ENCODE measurements at regions not wholly inside any gene's neighbourhood (a gene's known extent, or its start where the extent isn't known, plus 50 kb on each side); places are given as distances from the start of the nearest gene placed in this dataset.

- no peak for ATAC-seq
- no peak for DNase-seq
Observed at GRCh38 chr2:2472881-2473280, 141.8 kb upstream of the MYT1L start.

GRCh38 chr2:2472044-2472443 is 141.0 kb upstream of the MYT1L start:
- H3K27ac ChIP-seq: no peak overlapping the region

More at GRCh38 chr2:2472881-2473280, 141.8 kb upstream of the MYT1L start:
- Histone ChIP-seq H3K27ac (no peak overlapping the region), H3K4me3 (no peak overlapping the region), H3K36me3 (no peaks in the 10 kb centered on the region), H3K27me3 (no peaks in the 10 kb centered on the region), H3K9me3 (no peaks in the 10 kb centered on the region), H3K4me1 (no peaks in the 10 kb centered on the region)
- in situ Hi-C loops (cut with MboI; ENCODE audit: low sequenced_read_pairs in 4 of 4) (no loop called here), intact Hi-C loops (cut with DNase I; ENCODE audit: low total_unique reads) (no loop called here)
- TF ChIP-seq POLR2A (IDR thresholded peaks at IDR 0.05) (no peak), CTCF (IDR thresholded peaks at IDR 0.05 in 4 of 5, conservative IDR thresholded peaks at IDR 0.05 in 1 of 5) (no peak)

GRCh38 chr2:2466534-2466933 is 135.5 kb upstream of the MYT1L start:
- H3K36me3 ChIP-seq: no peaks in the 10 kb centered on the region
- ATAC-seq: no peak
- H3K4me3 ChIP-seq: no peak overlapping the region
- in situ Hi-C loops (cut with MboI; ENCODE audit: low sequenced_read_pairs in 4 of 4): no loop called here
- no peaks in the 10 kb centered on the region for H3K9me3 ChIP-seq
- DNase-seq: no peak
- TF ChIP-seq CTCF (IDR thresholded peaks at IDR 0.05 in 4 of 5, conservative IDR thresholded peaks at IDR 0.05 in 1 of 5) (no peak), POLR2A (IDR thresholded peaks at IDR 0.05) (no peak)
- intact Hi-C loops (cut with DNase I; ENCODE audit: low total_unique reads): no loop called here
- no peak overlapping the region for H3K27ac ChIP-seq
- H3K4me1 ChIP-seq: no peaks in the 10 kb centered on the region
- no peaks in the 10 kb centered on the region for H3K27me3 ChIP-seq

More at GRCh38 chr2:2472044-2472443, 141.0 kb upstream of the MYT1L start:
- DNase-seq (no peak), ATAC-seq (no peak)
- Histone ChIP-seq H3K36me3 (no peaks in the 10 kb centered on the region), H3K27me3 (no peaks in the 10 kb centered on the region), H3K9me3 (no peaks in the 10 kb centered on the region), H3K4me3 (no peak overlapping the region), H3K4me1 (no peaks in the 10 kb centered on the region)
- intact Hi-C loops (cut with DNase I; ENCODE audit: low total_unique reads) (no loop called here), in situ Hi-C loops (cut with MboI; ENCODE audit: low sequenced_read_pairs in 4 of 4) (no loop called here)
- TF ChIP-seq CTCF (IDR thresholded peaks at IDR 0.05 in 4 of 5, conservative IDR thresholded peaks at IDR 0.05 in 1 of 5) (no peak), POLR2A (IDR thresholded peaks at IDR 0.05) (no peak)

- Histone ChIP-seq H3K27me3 (no peaks in the 10 kb centered on the region), H3K36me3 (no peaks in the 10 kb centered on the region), H3K4me1 (no peaks in the 10 kb centered on the region), H3K27ac (no peak overlapping the region), H3K9me3 (no peaks in the 10 kb centered on the region), H3K4me3 (no peak overlapping the region)
- in situ Hi-C loops (cut with MboI; ENCODE audit: low sequenced_read_pairs in 4 of 4): no loop called here
- ATAC-seq (no peak), DNase-seq (no peak)
- intact Hi-C loops (cut with DNase I; ENCODE audit: low total_unique reads): no loop called here
- TF ChIP-seq CTCF (IDR thresholded peaks at IDR 0.05 in 4 of 5, conservative IDR thresholded peaks at IDR 0.05 in 1 of 5) (no peak), POLR2A (IDR thresholded peaks at IDR 0.05) (no peak)
Observed at GRCh38 chr2:2464643-2465042, 133.6 kb upstream of the MYT1L start.

- in situ Hi-C loops (cut with MboI; ENCODE audit: low sequenced_read_pairs in 4 of 4) (no loop called here), intact Hi-C loops (cut with DNase I; ENCODE audit: low total_unique reads) (no loop called here)
- H3K9me3 ChIP-seq: no peaks in the 10 kb centered on the region
- DNase-seq: no peak
- H3K36me3 ChIP-seq: no peaks in the 10 kb centered on the region
- no peak overlapping the region for H3K4me3 ChIP-seq
- no peak overlapping the region for H3K27ac ChIP-seq
- no peak for TF ChIP-seq CTCF (IDR thresholded peaks at IDR 0.05 in 4 of 5, conservative IDR thresholded peaks at IDR 0.05 in 1 of 5)
- no peak for TF ChIP-seq POLR2A (IDR thresholded peaks at IDR 0.05)
- H3K4me1 ChIP-seq: no peaks in the 10 kb centered on the region
- no peaks in the 10 kb centered on the region for H3K27me3 ChIP-seq
- ATAC-seq: no peak
Observed at GRCh38 chr2:2464094-2464493, 133.0 kb upstream of the MYT1L start.

Measured in gastrocnemius medialis (tissue), 4 donors.